ENCODE measurements at regions not wholly inside any gene's neighbourhood (a gene's known extent, or its start where the extent isn't known, plus 50 kb on each side); places are given as distances from the start of the nearest gene placed in this dataset.

GRCh38 chr17:52776234-52776633, 617.7 kb upstream of the CA10 start:
- no peak overlapping the region for H3K4me2 ChIP-seq (ENCODE audit: low read depth, low read length)
- intact Hi-C loops (cut with micrococcal nuclease; ENCODE audit: unreplicated experiment) (no loop called here), in situ Hi-C loops (cut with HindIII; ENCODE audit: extremely low pct_ligation_motif_present, low pct_unique_long_range_greater_than_20kb) (no loop called here)
- no peaks in the 10 kb centered on the region for H3K36me3 ChIP-seq (replicated peaks in 1 of 2; ENCODE audit: control insufficient read depth in 1 of 2, insufficient read depth in 2 of 2, low read length in 2 of 2)
- TF ChIP-seq HBP1 (CRISPR knock-in tag; IDR thresholded peaks at IDR 0.05; ENCODE audit: low read depth) (no peak), TAF15 (IDR thresholded peaks at IDR 0.05; ENCODE audit: low read depth, low read length, poor library complexity, severe bottlenecking) (no peak)
- ChIA-PET POLR2A (no interaction called here), CTCF (ENCODE audit: low intra/inter-chr PET ratio, low total read pairs) (no interaction called here)
- no peak for FAIRE-seq
- BruUV-seq (replicated peaks), result no TSS peak
- H3K9me3 ChIP-seq (ENCODE audit: low read length), result peaks cover 80% of the 10 kb centered on the region
- DNase-seq (ENCODE audit: low spot score), result no peak
- H3K79me2 ChIP-seq (ENCODE audit: insufficient read depth, low read length), result no peaks in the 10 kb centered on the region
- H4K20me1 ChIP-seq (ENCODE audit: insufficient read depth, low read length), result no peaks in the 10 kb centered on the region
- no peak overlapping the region for H2AFZ ChIP-seq (ENCODE audit: low read length)
- 2% methylated on average over 4 of the region's 4 CpGs for WGBS (ENCODE audit: low lambda C conversion rate)
- H3K27me3 ChIP-seq (ENCODE audit: control insufficient read depth in 1 of 2, insufficient read depth in 2 of 2, low read length in 2 of 2), result no peaks in the 10 kb centered on the region
- H3K9ac ChIP-seq (ENCODE audit: insufficient read depth, low read depth, low read length), result no peak overlapping the region
- ATAC-seq, result no peak
- no peak overlapping the region for H3K27ac ChIP-seq (ENCODE audit: extremely low read length, insufficient read depth, low read length)
- H3K4me3 ChIP-seq (replicated peaks in 1 of 3; ENCODE audit: insufficient read depth in 1 of 3, low read depth in 2 of 3, low read length in 3 of 3), result no peak overlapping the region
- H3K4me1 ChIP-seq (ENCODE audit: insufficient read depth, low read length), result no peaks in the 10 kb centered on the region

- intact Hi-C loops (cut with micrococcal nuclease; ENCODE audit: unreplicated experiment), result no loop called here
- TF ChIP-seq CEBPG (CRISPR knock-in tag; IDR thresholded peaks at IDR 0.05) (no peak), ZNF318 (CRISPR knock-in tag; IDR thresholded peaks at IDR 0.05) (no peak), SKIL (CRISPR knock-in tag; IDR thresholded peaks at IDR 0.05; ENCODE audit: borderline replicate concordance) (no peak), ZNF225 (CRISPR knock-in tag; IDR thresholded peaks at IDR 0.05) (no peak)
These were observed 604.3 kb upstream of the CA10 start for GRCh38 chr17:52762794-52763167.

More at GRCh38 chr17:52762794-52763167, 604.3 kb upstream of the CA10 start:
- no peak for FAIRE-seq
- Histone ChIP-seq H3K36me3 (replicated peaks in 1 of 2; ENCODE audit: control insufficient read depth in 1 of 2, insufficient read depth in 2 of 2, low read length in 2 of 2) (no peaks in the 10 kb centered on the region), H3K27me3 (ENCODE audit: control insufficient read depth in 1 of 2, insufficient read depth in 2 of 2, low read length in 2 of 2) (no peaks in the 10 kb centered on the region), H3K79me2 (ENCODE audit: insufficient read depth, low read length) (no peaks in the 10 kb centered on the region), H3K4me1 (ENCODE audit: insufficient read depth, low read length) (no peaks in the 10 kb centered on the region), H3K4me3 (replicated peaks in 1 of 3; ENCODE audit: insufficient read depth in 1 of 3, low read depth in 2 of 3, low read length in 3 of 3) (no peak overlapping the region), H2AFZ (ENCODE audit: low read length) (no peak overlapping the region), H3K9ac (ENCODE audit: insufficient read depth, low read depth, low read length) (no peak overlapping the region), H3K4me2 (ENCODE audit: low read depth, low read length) (no peak overlapping the region), H4K20me1 (ENCODE audit: insufficient read depth, low read length) (no peaks in the 10 kb centered on the region), H3K9me3 (ENCODE audit: low read length) (peaks cover 88% of the 10 kb centered on the region), H3K27ac (ENCODE audit: extremely low read length, insufficient read depth, low read length) (no peak overlapping the region)
- 38% methylated on average over 1 of the region's 1 CpG for WGBS (ENCODE audit: low lambda C conversion rate)
- no TSS peak for BruUV-seq (replicated peaks)
- ChIA-PET POLR2A (no interaction called here), CTCF (ENCODE audit: low intra/inter-chr PET ratio, low total read pairs) (no interaction called here)
- in situ Hi-C loops (cut with HindIII; ENCODE audit: extremely low pct_ligation_motif_present, low pct_unique_long_range_greater_than_20kb), result no loop called here
- no peak for DNase-seq (ENCODE audit: low spot score)
- no peak for ATAC-seq

All from HepG2 (cell line).